Right atrium auricular region (tissue), 2 donors: ENCODE measurements at regions not wholly inside any gene's neighbourhood (a gene's known extent, or its start where the extent isn't known, plus 50 kb on each side); places are given as distances from the start of the nearest gene placed in this dataset.

ENCODE experiments used
- DNase-seq: peaks from one replicate; pipeline ENCODE4 v3.0.0-alpha.2; 2019; ENCODE audit warnings: low spot score
- H3K27ac ChIP-seq, 2 donors: fragments of 200-600 bp; sonication (generic); 1 replicate in 1 of 2; 2 replicates in 1 of 2; pipeline ENCODE4 v1.5.1; 2016 to 2019
- H3K27me3 ChIP-seq, 2 donors: fragments of 200-600 bp; sonication (generic); one replicate each; pipeline versions ENCODE4 v1.5.1 to v1.6.0; 2017 to 2019
- H3K36me3 ChIP-seq: fragments of 200-600 bp; sonication (generic); one replicate; pipeline ENCODE4 v1.5.1; 2016
- H3K4me1 ChIP-seq, 2 donors: fragments of 200-600 bp; sonication (generic); one replicate each; pipeline versions ENCODE4 v1.5.1 to v1.6.0; 2017 to 2019
- H3K4me3 ChIP-seq, 2 donors: fragments of 200-600 bp; sonication (generic); 1 replicate in 1 of 2; 2 replicates in 1 of 2; pipeline ENCODE4 v1.5.1; 2017 to 2019; ENCODE audit warnings: mild to moderate bottlenecking in 1 of 2, moderate library complexity in 1 of 2
- H3K9me3 ChIP-seq, 2 donors: fragments of 200-600 bp; sonication (generic); one replicate each; pipeline ENCODE4 v1.5.1; 2019
- CTCF ChIP-seq, 2 donors: fragments of 200-600 bp; sonication (generic); IDR thresholded peaks; one replicate each; pipeline ENCODE4 v1.5.1; 2019; ENCODE audit warnings: antibody characterized with exemption in 2 of 2

- H3K9me3 ChIP-seq = no peaks in the 10 kb centered on the region
- H3K27me3 ChIP-seq = no peaks in the 10 kb centered on the region
- no peak overlapping the region for H3K27ac ChIP-seq
- TF ChIP-seq CTCF (IDR thresholded peaks at IDR 0.05) = no peak
- H3K4me3 ChIP-seq = no peak overlapping the region
- peaks cover 0 to 14% of the 10 kb centered on the region in 2 donors for H3K4me1 ChIP-seq
- DNase-seq = peak; percentile 73
- no peaks in the 10 kb centered on the region for H3K36me3 ChIP-seq
These were observed 83.9 kb upstream of the UNC5B start for GRCh38 chr10:71128311-71128980.

GRCh38 chr10:71131096-71131495 is 81.3 kb upstream of the UNC5B start:
- no peak overlapping the region for H3K27ac ChIP-seq
- peaks cover 0 to 14% of the 10 kb centered on the region in 2 donors for H3K4me1 ChIP-seq
- H3K4me3 ChIP-seq = no peak overlapping the region
- TF ChIP-seq CTCF (IDR thresholded peaks at IDR 0.05) = no peak
- peak; percentile 47 for DNase-seq
- H3K36me3 ChIP-seq = no peaks in the 10 kb centered on the region
- H3K27me3 ChIP-seq = no peaks in the 10 kb centered on the region
- H3K9me3 ChIP-seq = no peaks in the 10 kb centered on the region

GRCh38 chr10:71131508-71132088 is 80.8 kb upstream of the UNC5B start:
- no peak overlapping the region for H3K27ac ChIP-seq
- H3K27me3 ChIP-seq = no peaks in the 10 kb centered on the region
- peaks cover 0 to 14% of the 10 kb centered on the region in 2 donors for H3K4me1 ChIP-seq
- no peak for TF ChIP-seq CTCF (IDR thresholded peaks at IDR 0.05)
- DNase-seq = peak; percentile 38
- no peak overlapping the region for H3K4me3 ChIP-seq
- no peaks in the 10 kb centered on the region for H3K36me3 ChIP-seq
- H3K9me3 ChIP-seq = no peaks in the 10 kb centered on the region

GRCh38 chr10:71132321-71132810 is 80.0 kb upstream of the UNC5B start:
- Histone ChIP-seq H3K36me3 (no peaks in the 10 kb centered on the region), H3K9me3 (no peaks in the 10 kb centered on the region), H3K27me3 (no peaks in the 10 kb centered on the region), H3K27ac (no peak overlapping the region), H3K4me1 (peaks cover 0 to 14% of the 10 kb centered on the region in 2 donors), H3K4me3 (no peak overlapping the region)
- TF ChIP-seq CTCF (IDR thresholded peaks at IDR 0.05) = no peak
- peak; percentile 18 for DNase-seq

GRCh38 chr10:71133710-71134686 is 78.4 kb upstream of the UNC5B start:
- Histone ChIP-seq H3K4me3 (no peak overlapping the region), H3K4me1 (peaks cover 0 to 7% of the 10 kb centered on the region in 2 donors), H3K27ac (no peak overlapping the region), H3K36me3 (no peaks in the 10 kb centered on the region), H3K9me3 (no peaks in the 10 kb centered on the region), H3K27me3 (no peaks in the 10 kb centered on the region)
- DNase-seq = peak; percentile 32
- TF ChIP-seq CTCF (IDR thresholded peaks at IDR 0.05) = no peak
